D721Med (cell line): ENCODE measurements at regions not wholly inside any gene's neighbourhood (a gene's known extent, or its start where the extent isn't known, plus 50 kb on each side); places are given as distances from the start of the nearest gene placed in this dataset.
"Not testable (repeated sequence)": the region's sequence is repeated elsewhere in the genome, so short reads cannot be mapped to it uniquely, and the experiment has no call there.

Experiments used
- DNase-seq: peaks from one replicate; pipeline ENCODE4 v3.0.0; 2011; ENCODE audit warnings: low spot score; ENCODE audit not compliant: insufficient read length
- FAIRE-seq: peaks from 2 replicates; lab custom pipeline; 2011; peaks lifted over from hg19 to GRCh38; lab: Jason Lieb, UNC
- TF ChIP-seq, protein P1 (sequence below): IDR thresholded peaks from 2 replicates; pipeline ENCODE4 v1.5.1; 2012; ENCODE audit warnings: mild to moderate bottlenecking, control low read depth; ENCODE audit not compliant: insufficient read depth; ENCODE audit errors: missing control alignments

DNA sequence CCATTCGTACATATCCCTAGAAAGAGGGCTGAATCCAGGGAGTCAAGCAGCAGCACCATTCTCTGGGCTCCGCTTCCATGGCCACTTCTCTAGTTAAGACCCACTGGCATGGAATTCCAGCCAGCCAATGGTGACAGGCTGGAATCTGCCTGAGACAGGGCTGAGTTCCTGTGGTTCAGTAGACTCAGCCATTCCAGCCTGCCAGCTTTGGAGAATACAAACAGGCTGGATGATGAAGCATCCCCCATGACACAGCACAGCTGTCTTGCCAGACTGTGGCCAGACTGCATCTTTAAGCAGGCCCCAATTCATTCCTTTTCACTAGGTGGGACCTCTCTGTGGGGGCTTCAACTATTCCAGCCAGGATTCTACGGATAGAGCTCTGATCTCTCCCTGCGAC, 329.6 kb downstream of the XPNPEP1 start:
- TF ChIP-seq, protein P1, sequence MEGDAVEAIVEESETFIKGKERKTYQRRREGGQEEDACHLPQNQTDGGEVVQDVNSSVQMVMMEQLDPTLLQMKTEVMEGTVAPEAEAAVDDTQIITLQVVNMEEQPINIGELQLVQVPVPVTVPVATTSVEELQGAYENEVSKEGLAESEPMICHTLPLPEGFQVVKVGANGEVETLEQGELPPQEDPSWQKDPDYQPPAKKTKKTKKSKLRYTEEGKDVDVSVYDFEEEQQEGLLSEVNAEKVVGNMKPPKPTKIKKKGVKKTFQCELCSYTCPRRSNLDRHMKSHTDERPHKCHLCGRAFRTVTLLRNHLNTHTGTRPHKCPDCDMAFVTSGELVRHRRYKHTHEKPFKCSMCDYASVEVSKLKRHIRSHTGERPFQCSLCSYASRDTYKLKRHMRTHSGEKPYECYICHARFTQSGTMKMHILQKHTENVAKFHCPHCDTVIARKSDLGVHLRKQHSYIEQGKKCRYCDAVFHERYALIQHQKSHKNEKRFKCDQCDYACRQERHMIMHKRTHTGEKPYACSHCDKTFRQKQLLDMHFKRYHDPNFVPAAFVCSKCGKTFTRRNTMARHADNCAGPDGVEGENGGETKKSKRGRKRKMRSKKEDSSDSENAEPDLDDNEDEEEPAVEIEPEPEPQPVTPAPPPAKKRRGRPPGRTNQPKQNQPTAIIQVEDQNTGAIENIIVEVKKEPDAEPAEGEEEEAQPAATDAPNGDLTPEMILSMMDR: no peak
- FAIRE-seq: no peak
- no peak for DNase-seq

DNA sequence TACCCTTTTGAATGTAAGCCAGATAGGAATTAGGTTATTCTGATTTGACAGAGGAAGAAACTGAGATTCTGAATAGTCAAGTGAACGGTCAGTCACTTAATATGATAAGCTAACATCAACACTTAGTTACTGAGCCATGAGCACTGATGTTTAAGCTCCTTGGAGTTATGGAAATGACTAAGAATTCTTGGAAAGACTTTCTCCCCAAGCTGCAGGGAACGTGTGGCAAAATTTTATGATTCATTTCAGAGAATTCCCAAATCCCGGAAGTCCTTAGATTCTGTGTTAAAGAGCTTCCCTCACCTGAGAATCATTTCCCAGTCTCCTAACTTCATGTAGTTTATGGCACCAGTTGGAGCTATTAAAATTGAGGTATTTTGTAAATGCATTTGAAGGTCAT, 330.9 kb downstream of the XPNPEP1 start:
- DNase-seq (no peak), FAIRE-seq (no peak)
- TF ChIP-seq, protein P1: no peak

DNA sequence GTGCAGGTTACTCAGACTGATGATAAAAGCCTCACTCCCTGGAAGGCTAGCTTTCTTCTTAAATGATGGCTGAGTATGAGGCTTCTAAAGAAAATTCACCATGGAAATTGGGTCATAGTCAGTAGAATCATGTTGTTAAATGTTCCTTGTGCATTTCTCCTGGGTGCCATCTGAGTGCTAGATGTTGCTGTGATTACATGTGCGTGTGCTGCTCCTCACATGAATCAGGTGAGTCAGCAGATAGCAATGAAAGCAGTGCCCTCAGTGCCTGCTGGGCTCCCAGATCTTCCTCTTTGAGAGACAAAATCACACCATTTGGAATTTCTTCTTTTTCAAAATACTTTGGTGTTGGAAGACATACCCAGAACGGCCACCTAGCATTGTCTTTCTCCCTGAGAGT, 331.7 kb downstream of the XPNPEP1 start:
- no peak for FAIRE-seq
- TF ChIP-seq, protein P1: no peak
- no peak for DNase-seq

DNA sequence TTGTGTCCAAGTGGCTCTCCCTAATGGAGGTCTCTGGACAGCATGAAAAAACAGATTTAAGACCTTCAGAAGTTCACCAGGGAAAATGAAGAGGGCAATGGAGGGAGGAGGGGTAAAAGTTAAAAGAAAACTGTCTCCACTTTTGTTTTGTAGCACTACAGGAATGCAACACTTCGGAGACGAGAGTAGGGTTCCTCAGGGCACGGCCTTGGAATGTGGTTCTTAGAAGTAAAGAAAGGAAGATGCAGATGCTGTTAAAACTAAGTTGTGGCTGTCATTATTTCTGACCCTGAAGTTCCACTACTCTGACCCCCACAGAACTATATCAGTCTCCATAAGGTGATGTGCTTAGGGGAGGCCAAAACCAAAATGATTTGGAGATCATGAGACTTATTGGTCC, 335.1 kb downstream of the XPNPEP1 start:
- FAIRE-seq (no peak), DNase-seq (no peak)
- TF ChIP-seq, protein P1: no peak

DNA sequence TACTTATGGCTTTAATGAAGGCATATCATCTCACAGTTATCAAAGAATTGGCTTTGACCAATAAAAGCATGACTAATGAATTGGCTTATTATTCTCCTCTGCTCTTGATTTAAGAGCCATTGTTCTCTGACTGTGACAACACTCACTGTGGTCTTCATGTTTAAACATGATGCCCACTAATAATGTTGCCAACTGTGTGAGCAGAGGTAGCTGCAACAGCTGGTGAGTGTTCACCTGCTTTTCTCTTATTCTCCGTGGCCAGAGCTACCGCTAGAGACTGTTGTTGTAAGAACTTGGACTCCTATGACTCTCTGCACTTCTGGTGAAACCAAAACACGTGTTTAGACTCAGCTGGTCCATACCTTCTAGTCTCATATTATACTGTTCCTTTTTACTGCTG, 335.9 kb downstream of the XPNPEP1 start:
- FAIRE-seq: no peak
- TF ChIP-seq, protein P1: no peak
- DNase-seq: no peak

DNA sequence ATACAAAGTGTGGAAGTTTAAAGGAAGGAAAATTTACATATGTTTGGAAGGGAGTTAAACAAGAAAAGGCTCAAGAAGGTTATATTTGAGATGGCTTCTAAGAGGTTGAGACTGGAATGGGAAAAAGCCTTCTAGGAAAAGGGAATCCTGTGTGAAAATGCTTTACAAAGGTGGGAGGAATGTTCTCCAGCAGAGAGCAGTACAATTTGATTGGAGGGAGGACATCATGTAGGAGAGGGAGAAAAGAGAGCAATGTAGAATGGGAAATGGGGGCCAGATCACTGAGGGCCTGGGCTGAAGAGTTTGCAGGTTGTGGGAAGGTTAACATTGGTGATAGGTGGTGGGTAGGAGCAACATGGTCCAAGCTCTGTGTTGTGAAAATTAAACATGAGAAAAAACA, 366.9 kb downstream of the XPNPEP1 start:
- FAIRE-seq: no peak
- TF ChIP-seq, protein P1: no peak
- DNase-seq: no peak

DNA sequence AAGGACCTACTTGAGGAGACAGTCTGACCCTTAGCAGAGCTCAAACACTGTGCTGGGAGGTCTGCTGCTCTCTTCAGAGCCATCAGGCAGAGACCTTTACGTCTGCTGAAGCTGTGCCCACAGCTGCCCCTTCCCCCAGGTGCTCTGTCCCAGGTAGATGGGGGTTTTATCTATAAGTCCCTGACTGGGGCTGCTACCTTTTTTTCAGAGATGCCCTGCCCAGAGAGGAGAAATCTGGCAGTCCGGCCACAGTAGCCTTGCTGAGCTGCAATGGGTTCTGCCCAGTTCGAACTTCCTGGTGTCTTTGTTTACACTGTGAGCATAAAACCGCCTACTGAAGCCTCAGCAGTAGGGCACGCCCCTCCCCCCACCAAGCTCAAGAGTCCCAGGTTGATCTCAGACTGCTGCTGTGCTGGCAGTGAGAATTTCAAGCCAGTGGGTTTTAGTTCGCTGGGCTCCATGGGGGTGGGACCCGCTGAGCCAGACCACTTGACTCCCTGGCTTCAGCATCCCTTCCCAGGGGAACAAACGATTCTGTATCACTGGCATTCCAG, 381.2 kb downstream of the XPNPEP1 start:
- not testable (repeated sequence) for FAIRE-seq, DNase-seq

DNA sequence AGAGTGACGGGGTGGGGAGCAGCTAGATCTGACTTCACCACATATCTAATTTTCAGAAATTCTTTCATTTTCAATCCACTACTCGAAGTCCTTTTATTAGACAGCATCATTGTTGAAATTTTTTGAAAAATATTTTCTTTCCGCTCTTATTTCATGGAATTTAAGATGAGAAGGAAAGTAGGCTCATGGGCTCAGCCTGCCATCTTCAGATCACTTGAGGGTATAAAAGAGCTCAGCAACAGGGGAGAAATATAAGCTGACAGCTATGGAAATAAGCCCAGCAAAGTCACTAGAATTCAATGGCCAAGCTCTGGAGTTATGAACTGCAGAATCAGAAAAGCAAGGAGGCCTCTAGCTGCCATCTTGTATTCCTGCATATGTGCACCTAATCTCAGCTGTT, 389.1 kb downstream of the XPNPEP1 start:
- FAIRE-seq (no peak), DNase-seq (no peak)
- TF ChIP-seq, protein P1: no peak
